HG03175 (cell line): ENCODE measurements at regions not wholly inside any gene's neighbourhood (a gene's known extent, or its start where the extent isn't known, plus 50 kb on each side); places are given as distances from the start of the nearest gene placed in this dataset.

Experiments used
- ATAC-seq: cut with Tn5 transposase; IDR thresholded peaks from one replicate; pipeline ENCODE4 v1.9.1; 2021; ENCODE audit warnings: mild to moderate bottlenecking, moderate library complexity; ENCODE audit not compliant: unreplicated experiment

GRCh38 chr6:6886171-6886885 is 221.4 kb upstream of the RREB1 start:
- ATAC-seq: no peak

GRCh38 chr6:6886886-6887285 is 220.9 kb upstream of the RREB1 start:
- ATAC-seq: no peak

GRCh38 chr6:6889601-6890000 is 218.2 kb upstream of the RREB1 start:
- no peak for ATAC-seq

- no peak for ATAC-seq
Observed at GRCh38 chr6:6890400-6890858, 217.3 kb upstream of the RREB1 start.

- no peak for ATAC-seq
Observed at GRCh38 chr6:6891125-6891721, 216.5 kb upstream of the RREB1 start.

GRCh38 chr6:6891949-6892461 is 215.8 kb upstream of the RREB1 start:
- ATAC-seq: no peak

GRCh38 chr6:6892744-6893583 is 214.8 kb upstream of the RREB1 start:
- ATAC-seq: no peak

- ATAC-seq: no peak
Observed at GRCh38 chr6:6893701-6894100, 214.1 kb upstream of the RREB1 start.

- no peak for ATAC-seq
Observed at GRCh38 chr6:6895929-6896328, 211.8 kb upstream of the RREB1 start.

GRCh38 chr6:6897140-6897539 is 210.6 kb upstream of the RREB1 start:
- no peak for ATAC-seq

GRCh38 chr6:6900569-6901204 is 207.1 kb upstream of the RREB1 start:
- no peak for ATAC-seq

GRCh38 chr6:6901205-6901719 is 206.5 kb upstream of the RREB1 start:
- ATAC-seq: no peak

GRCh38 chr6:6901945-6902344 is 205.8 kb upstream of the RREB1 start:
- no peak for ATAC-seq

- ATAC-seq: no peak
Observed at GRCh38 chr6:6905961-6906518, 201.7 kb upstream of the RREB1 start.

- ATAC-seq: no peak
Observed at GRCh38 chr6:6906570-6907213, 201.1 kb upstream of the RREB1 start.

- ATAC-seq: no peak
Observed at GRCh38 chr6:6907286-6907685, 200.5 kb upstream of the RREB1 start.

GRCh38 chr6:6908121-6908520 is 199.6 kb upstream of the RREB1 start:
- ATAC-seq: no peak

GRCh38 chr6:6909111-6909510 is 198.7 kb upstream of the RREB1 start:
- ATAC-seq: no peak

GRCh38 chr6:6910734-6911295 is 196.9 kb upstream of the RREB1 start:
- no peak for ATAC-seq

- ATAC-seq: no peak
Observed at GRCh38 chr6:6911391-6911790, 196.4 kb upstream of the RREB1 start.
